ENCODE measurements at regions not wholly inside any gene's neighbourhood (a gene's known extent, or its start where the extent isn't known, plus 50 kb on each side); places are given as distances from the start of the nearest gene placed in this dataset.

- DNase-seq (ENCODE audit: low read depth): no peak
- in situ Hi-C loops (cut with HindIII; ENCODE audit: low sequenced_read_pairs): no loop called here
- no peak for TF ChIP-seq CTCF (IDR thresholded peaks at IDR 0.05; ENCODE audit: low read depth, low read length, missing control alignments)
These were observed 217.8 kb downstream of the PTPRC start for GRCh38 chr1:198856601-198857000.

GRCh38 chr1:198858033-198858432, 219.2 kb downstream of the PTPRC start:
- in situ Hi-C loops (cut with HindIII; ENCODE audit: low sequenced_read_pairs): no loop called here
- no peak overlapping the region for H3K4me3 ChIP-seq (ENCODE audit: low read depth, low read length)
- no peak for TF ChIP-seq CTCF (IDR thresholded peaks at IDR 0.05; ENCODE audit: low read depth, low read length, missing control alignments)
- DNase-seq (ENCODE audit: low read depth): no peak

More at GRCh38 chr1:198856601-198857000, 217.8 kb downstream of the PTPRC start:
- H3K4me3 ChIP-seq (ENCODE audit: low read depth, low read length): no peak overlapping the region

GRCh38 chr1:198860371-198860770, 221.5 kb downstream of the PTPRC start:
- no peak overlapping the region for H3K4me3 ChIP-seq (ENCODE audit: low read depth, low read length)
- in situ Hi-C loops (cut with HindIII; ENCODE audit: low sequenced_read_pairs): no loop called here
- no peak for TF ChIP-seq CTCF (IDR thresholded peaks at IDR 0.05; ENCODE audit: low read depth, low read length, missing control alignments)
- no peak for DNase-seq (ENCODE audit: low read depth)

- no peak for DNase-seq (ENCODE audit: low read depth)
- in situ Hi-C loops (cut with HindIII; ENCODE audit: low sequenced_read_pairs): no loop called here
- no peak overlapping the region for H3K4me3 ChIP-seq (ENCODE audit: low read depth, low read length)
- TF ChIP-seq CTCF (IDR thresholded peaks at IDR 0.05; ENCODE audit: low read depth, low read length, missing control alignments): no peak
These were observed 222.8 kb downstream of the PTPRC start for GRCh38 chr1:198861636-198862035.

GRCh38 chr1:198864695-198865094, 225.9 kb downstream of the PTPRC start:
- in situ Hi-C loops (cut with HindIII; ENCODE audit: low sequenced_read_pairs): no loop called here

GRCh38 chr1:198865319-198865718, 226.5 kb downstream of the PTPRC start:
- in situ Hi-C loops (cut with HindIII; ENCODE audit: low sequenced_read_pairs): no loop called here
- no peak overlapping the region for H3K4me3 ChIP-seq (ENCODE audit: low read depth, low read length)
- no peak for DNase-seq (ENCODE audit: low read depth)
- no peak for TF ChIP-seq CTCF (IDR thresholded peaks at IDR 0.05; ENCODE audit: low read depth, low read length, missing control alignments)

More at GRCh38 chr1:198864695-198865094, 225.9 kb downstream of the PTPRC start:
- no peak for DNase-seq (ENCODE audit: low read depth)
- TF ChIP-seq CTCF (IDR thresholded peaks at IDR 0.05; ENCODE audit: low read depth, low read length, missing control alignments): no peak
- H3K4me3 ChIP-seq (ENCODE audit: low read depth, low read length): no peak overlapping the region

GRCh38 chr1:198867182-198867581, 228.3 kb downstream of the PTPRC start:
- H3K4me3 ChIP-seq (ENCODE audit: low read depth, low read length): no peak overlapping the region
- DNase-seq (ENCODE audit: low read depth): no peak
- in situ Hi-C loops (cut with HindIII; ENCODE audit: low sequenced_read_pairs): no loop called here
- no peak for TF ChIP-seq CTCF (IDR thresholded peaks at IDR 0.05; ENCODE audit: low read depth, low read length, missing control alignments)
